HG03432 (cell line): ENCODE measurements at regions not wholly inside any gene's neighbourhood (a gene's known extent, or its start where the extent isn't known, plus 50 kb on each side); places are given as distances from the start of the nearest gene placed in this dataset.
A peak's percentile ranks its signal among the peaks of the same experiment; 100 is the strongest.
"Not testable (repeated sequence)": the region's sequence is repeated elsewhere in the genome, so short reads cannot be mapped to it uniquely, and the experiment has no call there.

ENCODE experiments used
- ATAC-seq: cut with Tn5 transposase; IDR thresholded peaks from one replicate; pipeline ENCODE4 v1.9.1; 2021; ENCODE audit warnings: mild to moderate bottlenecking, moderate library complexity; ENCODE audit not compliant: unreplicated experiment

DNA sequence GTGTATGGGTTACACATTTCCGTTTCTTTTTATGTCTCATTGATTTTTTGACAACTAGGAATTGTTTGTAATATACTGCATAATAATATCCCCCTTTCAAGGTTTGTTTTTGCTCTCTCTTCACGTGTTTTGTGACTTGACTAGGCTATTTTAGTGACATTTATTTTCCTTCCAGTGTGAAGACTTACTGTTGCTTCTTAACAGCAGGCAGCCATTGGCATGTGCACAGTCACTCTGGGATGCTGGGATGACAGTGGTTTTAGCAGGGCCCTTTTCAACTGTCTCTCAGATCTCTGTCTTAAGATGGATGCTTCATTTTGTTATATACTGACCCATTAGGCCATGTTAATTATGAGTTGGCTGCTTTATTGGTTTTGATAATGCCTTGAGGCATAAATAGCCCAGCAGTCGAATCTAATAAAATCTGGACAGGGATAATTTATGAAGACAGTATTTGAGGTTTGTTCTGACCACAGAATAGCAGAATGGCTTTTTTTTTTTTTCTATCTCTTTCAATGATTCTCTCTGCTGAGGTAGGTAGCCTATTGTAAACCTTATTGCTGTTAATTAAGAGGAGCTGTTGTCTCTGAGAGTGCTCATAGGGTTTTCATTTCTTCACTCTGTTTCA, 536.0 kb downstream of the GABRG2 start:
- no peak for ATAC-seq

- no peak for ATAC-seq
These were observed 540.3 kb downstream of the GABRG2 start for GRCh38 chr5:162607879-162608278.

- not testable (repeated sequence) for ATAC-seq
These were observed 554.2 kb downstream of the GABRG2 start for GRCh38 chr5:162621726-162622263.

DNA sequence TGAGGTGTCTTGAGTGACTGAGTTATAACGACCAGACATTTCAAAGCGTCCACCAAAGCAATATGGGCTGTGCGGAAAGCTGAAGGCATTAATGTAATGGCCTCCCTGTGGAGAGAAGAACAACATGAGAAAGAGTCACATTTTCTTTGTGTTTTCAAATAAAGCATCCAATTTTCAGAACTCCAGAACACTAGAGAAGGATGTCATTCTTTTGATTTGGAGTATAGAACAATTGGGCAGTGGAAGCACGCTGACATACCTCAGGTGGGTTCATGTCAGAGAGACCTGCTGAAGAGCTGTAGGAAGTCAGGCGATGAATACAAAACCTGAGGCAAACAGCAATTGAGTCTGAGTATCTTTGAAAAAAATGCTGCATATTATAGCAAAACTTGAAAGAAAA, 556.5 kb downstream of the GABRG2 start:
- no peak for ATAC-seq

DNA sequence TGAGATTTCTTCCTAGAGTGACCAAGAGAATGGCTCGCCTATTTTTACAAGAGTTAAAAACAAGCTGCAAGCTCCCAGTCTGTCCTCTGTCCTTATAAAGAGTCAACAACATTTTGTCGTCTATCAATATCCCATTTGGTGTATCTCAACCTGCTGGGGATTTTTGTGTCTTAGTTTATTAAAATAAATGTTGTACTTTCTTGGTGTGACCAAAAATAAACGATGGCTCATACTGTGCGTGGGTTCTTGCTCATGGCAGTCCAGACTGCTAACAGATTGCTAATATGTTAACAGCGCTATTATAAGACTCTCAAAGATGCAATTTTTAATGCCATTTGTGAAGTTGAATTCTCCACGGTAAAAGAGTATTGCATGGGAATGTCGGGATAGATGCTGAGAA, 569.9 kb downstream of the GABRG2 start:
- ATAC-seq = no peak

DNA sequence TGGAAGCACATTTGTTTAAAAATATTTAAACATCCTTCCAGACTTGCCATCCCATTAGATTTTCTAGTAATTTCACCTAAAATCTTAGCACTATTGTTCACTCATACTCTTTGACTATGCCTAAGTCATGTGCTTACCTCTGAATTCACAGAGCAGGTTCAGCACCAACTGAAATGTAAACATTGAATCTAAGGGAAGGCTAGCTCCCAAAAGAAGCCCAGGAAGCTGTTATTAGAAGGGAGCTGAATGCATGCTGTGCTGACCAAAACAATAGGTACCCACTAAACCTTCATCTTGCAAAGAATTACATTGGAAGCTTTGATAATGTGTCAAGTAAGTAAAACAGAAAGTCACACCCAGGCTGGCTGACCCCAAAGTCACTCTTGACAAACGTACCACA, 571.3 kb downstream of the GABRG2 start:
- ATAC-seq = no peak

- no peak for ATAC-seq
These were observed 573.7 kb downstream of the GABRG2 start for GRCh38 chr5:162641142-162641813.

DNA sequence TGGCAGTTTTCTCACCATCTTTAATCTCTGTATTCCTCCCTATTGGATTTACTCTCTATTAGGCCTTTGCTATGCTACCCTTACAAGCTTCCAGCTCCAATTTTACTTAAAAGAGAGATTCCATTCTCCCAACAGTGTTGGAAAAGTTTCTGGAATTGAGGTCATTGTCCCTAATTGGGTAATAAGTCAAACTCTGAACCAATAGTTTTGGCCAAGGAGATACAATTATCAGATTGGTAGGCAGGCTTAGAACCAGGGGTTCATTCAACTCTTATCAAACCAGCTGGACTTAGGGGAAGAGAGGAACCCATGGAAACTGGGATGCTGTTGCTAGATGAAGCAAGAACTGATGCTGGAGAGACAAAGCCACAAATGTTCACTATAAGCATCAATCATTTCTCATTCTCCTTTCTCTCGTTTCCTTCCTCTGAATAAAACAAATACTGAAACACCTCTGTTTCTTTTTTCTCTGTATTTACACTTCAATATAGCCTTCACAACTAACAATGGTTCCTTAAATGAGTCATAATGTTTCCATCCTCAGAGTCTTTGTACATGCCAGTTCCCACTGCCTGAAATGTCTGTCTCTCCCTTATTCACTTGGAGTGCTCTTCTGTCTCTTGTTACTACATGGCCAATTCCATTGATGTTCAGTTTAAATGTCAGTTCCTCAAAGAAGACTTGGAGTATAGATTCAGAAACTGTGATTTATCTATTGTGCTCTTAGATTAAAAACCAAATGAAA, 587.3 kb downstream of the GABRG2 start:
- ATAC-seq = peak; percentile 72

DNA sequence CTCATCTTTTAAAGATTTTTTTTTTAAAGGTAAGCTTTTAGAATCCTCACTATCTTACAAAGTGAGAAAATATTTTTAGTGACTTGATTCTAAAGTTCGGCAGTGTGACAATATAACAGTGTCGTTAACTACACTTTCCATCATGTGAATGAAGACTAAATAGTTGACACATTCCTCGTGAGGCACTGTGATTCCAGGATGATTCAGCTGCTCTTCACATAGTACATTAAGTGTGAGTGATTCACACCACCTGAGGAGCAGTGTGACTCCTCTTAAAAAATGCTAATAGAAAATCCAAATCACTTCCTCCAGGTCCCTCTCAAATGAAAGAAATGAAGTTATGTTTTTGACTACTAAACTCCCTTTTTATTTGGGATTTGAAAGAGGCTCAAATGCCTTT, 589.5 kb downstream of the GABRG2 start:
- ATAC-seq = no peak

DNA sequence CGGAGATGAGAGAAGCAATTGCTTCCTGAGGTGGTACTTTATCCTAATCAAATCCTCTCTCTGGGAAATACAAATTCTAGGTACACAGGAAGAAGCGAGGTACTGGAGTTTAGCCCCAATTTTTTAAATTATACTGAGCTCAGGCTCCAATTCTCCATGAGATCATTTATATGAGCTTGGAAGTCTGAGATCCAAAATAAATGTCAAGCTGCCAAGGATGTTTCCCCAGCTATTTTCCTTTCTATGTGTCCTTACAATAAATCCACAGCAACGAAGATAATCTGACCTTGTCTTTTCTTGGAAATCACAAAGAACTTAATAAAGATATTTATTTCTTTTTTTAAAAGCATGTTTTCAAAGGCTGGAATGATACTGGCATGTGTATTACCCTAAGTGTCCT, 597.3 kb downstream of the GABRG2 start:
- ATAC-seq = no peak

- no peak for ATAC-seq
These were observed 601.4 kb downstream of the GABRG2 start for GRCh38 chr5:162668926-162669325.

GRCh38 chr5:162672061-162672460, 604.5 kb downstream of the GABRG2 start:
- no peak for ATAC-seq

DNA sequence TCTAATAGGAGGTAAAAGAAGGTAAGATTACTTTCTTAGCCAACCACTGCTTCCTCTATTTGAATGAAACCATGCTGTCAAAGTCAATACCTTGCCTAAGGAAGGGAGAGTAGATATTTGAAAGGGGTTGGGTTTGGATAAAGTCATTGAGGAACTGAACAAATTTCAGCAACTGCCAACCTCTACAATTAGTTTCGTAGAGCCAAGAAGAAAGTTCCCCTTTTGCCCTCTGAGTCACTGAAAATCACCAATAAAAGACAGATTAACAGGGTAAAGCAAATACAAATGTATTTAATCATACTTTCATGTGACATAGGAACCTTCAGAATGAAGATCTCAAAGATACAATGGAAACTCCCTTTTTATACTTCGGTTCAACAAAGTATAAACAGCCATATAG, 615.7 kb downstream of the GABRG2 start:
- ATAC-seq = peak; percentile 82

- ATAC-seq = no peak
These were observed 616.6 kb downstream of the GABRG2 start for GRCh38 chr5:162684145-162684544.

GRCh38 chr5:162685302-162685701, 617.7 kb downstream of the GABRG2 start:
- no peak for ATAC-seq

GRCh38 chr5:162696272-162696671, 628.7 kb downstream of the GABRG2 start:
- ATAC-seq = not testable (repeated sequence)

DNA sequence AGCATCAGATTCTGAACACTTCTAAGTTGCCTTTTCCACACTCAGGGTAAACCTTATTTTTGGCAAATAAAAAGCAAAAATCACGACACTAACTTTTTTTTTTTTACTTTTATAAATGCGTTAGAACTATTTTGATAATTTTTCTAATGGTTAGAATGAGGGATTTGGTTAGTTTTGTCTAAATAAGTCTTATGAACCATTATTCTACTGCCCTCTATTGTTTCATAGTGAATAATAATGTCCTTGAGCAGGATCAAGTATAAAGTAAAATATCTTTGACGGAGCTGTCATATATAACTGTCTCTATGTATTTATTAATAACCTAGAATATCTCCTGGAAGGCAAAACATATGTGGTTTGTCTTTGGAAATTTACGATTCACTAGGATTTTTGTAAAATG, 631.8 kb downstream of the GABRG2 start:
- no peak for ATAC-seq

DNA sequence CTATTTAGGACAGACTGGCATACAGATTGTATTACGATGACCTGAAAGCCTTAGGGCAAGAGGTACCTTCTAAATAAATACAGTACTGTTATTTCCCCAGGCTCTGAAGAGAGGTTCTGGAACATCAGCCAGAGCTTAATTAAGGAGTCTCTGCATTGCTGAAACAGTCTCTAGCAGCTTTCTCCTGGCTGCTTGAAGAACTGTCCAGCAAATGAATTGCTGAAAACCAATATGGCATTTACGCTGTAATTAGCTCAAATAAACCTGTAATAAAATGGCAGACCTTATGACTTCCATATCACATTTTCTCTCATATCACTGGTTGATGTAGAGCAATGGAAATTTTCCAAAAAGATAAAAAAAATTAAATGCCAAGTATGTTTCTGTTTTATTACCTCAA, 636.3 kb downstream of the GABRG2 start:
- ATAC-seq = no peak

GRCh38 chr5:162711244-162711643, 643.7 kb downstream of the GABRG2 start:
- no peak for ATAC-seq

DNA sequence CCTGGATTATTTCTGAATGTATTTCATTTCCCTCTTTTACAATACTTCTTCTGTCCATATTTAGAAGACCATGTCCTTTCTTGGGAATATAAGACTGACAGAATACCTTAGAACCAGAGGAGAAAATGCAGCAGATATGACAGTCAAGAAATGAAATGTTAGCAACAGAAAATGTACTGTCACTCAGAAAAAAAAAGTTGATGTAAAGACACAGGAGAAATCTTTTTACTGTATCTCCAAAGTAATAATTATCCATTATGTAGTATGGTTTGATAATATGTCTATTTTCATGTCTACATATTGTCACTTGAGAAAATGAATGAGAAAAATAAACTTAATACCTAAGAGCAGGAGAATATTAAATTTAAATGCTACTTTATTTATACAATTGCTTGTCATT, 652.1 kb downstream of the GABRG2 start:
- ATAC-seq = no peak

DNA sequence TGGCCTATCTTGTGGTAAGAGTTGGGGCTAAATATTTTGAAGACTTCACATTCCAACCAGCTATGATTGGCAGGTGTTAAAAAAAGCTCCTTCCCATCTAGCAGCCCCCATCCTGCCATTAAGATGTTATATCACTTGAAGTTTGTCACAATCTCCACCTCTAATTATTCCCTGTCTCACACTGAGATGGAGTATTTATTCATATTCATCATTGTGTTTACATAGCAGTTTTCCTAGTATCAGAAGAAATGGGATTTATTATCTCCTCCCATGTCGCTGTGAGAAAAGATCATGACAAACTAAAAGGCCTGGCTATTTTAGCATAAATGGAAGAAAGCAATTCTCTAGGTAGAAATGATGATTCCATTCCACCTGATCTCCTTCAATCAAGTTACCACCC, 653.6 kb downstream of the GABRG2 start:
- no peak for ATAC-seq

- no peak for ATAC-seq
These were observed 684.8 kb upstream of the CCNG1 start for GRCh38 chr5:162752612-162753011.
